Gastroesophageal sphincter (tissue), 4 donors: ENCODE measurements at regions not wholly inside any gene's neighbourhood (a gene's known extent, or its start where the extent isn't known, plus 50 kb on each side); places are given as distances from the start of the nearest gene placed in this dataset.

ENCODE experiments used
- ATAC-seq: fragments of 150-250 bp; one replicate; pipeline ENCODE4 v1.9.1; 2016; ENCODE audit warnings: mild to moderate bottlenecking, moderate library complexity
- H3K27ac ChIP-seq, 4 donors: fragments of 200-600 bp; sonication (generic) in 3 of 4; 1 replicate in 3 of 4; 2 replicates in 1 of 4; pipeline ENCODE4 v1.5.1; 2016 to 2019
- H3K27me3 ChIP-seq: fragments of 200-600 bp; sonication (generic); one replicate; pipeline ENCODE4 v1.5.1; 2019
- H3K36me3 ChIP-seq, 2 donors: fragments of 200-600 bp; sonication (generic); one replicate each; pipeline ENCODE4 v1.5.1; 2019; ENCODE audit warnings: control low read depth in 1 of 2
- H3K4me1 ChIP-seq, 3 donors: fragments of 200-600 bp; sonication (generic); 1 replicate in 2 of 3; 2 replicates in 1 of 3; pipeline ENCODE4 v1.5.1; 2016 to 2019; ENCODE audit warnings: control low read depth in 2 of 3
- H3K4me3 ChIP-seq, 2 donors: fragments of 200-600 bp; sonication (generic); one replicate each; pipeline ENCODE4 v1.5.1; 2019; ENCODE audit warnings: mild to moderate bottlenecking in 1 of 2, moderate library complexity in 1 of 2
- H3K9me3 ChIP-seq, 3 donors: fragments of 200-600 bp; sonication (generic); one replicate each; pipeline ENCODE4 v1.5.1; 2017 to 2019; ENCODE audit warnings: control low read depth in 2 of 3
- EP300 ChIP-seq: sonication (generic); formaldehyde crosslinking; IDR thresholded peaks from one replicate; pipeline ENCODE4 v1.6.1; 2017; ENCODE audit warnings: antibody characterized with exemption, mild to moderate bottlenecking
- POLR2A ChIP-seq, 2 donors: fragments of 450-650 bp; IDR thresholded peaks; one replicate each; pipeline ENCODE4 v1.6.1; 2017; ENCODE audit warnings: antibody characterized with exemption in 2 of 2, mild to moderate bottlenecking in 2 of 2, moderate library complexity in 1 of 2
- POLR2AphosphoS5 ChIP-seq: sonication (generic); formaldehyde crosslinking; IDR thresholded peaks from one replicate; pipeline ENCODE4 v1.6.1; 2017; ENCODE audit warnings: antibody characterized with exemption
- WGBS, 2 donors: methylation state at CpG; one replicate each; pipeline ENCODE4 v1.1.5; 2018; ENCODE audit warnings: low coverage in 1 of 2; 5-methylcytosine and 5-hydroxymethylcytosine counted together
- TF ChIP-seq, protein P1 (sequence below), 4 experiments: fragments of 200-600 bp in 2 of 4; fragments of 450-650 bp in 2 of 4; sonication (generic) in 1 of 4; IDR thresholded peaks; one replicate each; pipeline ENCODE4 v1.5.1; 2017 to 2019; ENCODE audit warnings: antibody characterized with exemption in 4 of 4, mild to moderate bottlenecking in 2 of 4, moderate library complexity in 2 of 4

DNA sequence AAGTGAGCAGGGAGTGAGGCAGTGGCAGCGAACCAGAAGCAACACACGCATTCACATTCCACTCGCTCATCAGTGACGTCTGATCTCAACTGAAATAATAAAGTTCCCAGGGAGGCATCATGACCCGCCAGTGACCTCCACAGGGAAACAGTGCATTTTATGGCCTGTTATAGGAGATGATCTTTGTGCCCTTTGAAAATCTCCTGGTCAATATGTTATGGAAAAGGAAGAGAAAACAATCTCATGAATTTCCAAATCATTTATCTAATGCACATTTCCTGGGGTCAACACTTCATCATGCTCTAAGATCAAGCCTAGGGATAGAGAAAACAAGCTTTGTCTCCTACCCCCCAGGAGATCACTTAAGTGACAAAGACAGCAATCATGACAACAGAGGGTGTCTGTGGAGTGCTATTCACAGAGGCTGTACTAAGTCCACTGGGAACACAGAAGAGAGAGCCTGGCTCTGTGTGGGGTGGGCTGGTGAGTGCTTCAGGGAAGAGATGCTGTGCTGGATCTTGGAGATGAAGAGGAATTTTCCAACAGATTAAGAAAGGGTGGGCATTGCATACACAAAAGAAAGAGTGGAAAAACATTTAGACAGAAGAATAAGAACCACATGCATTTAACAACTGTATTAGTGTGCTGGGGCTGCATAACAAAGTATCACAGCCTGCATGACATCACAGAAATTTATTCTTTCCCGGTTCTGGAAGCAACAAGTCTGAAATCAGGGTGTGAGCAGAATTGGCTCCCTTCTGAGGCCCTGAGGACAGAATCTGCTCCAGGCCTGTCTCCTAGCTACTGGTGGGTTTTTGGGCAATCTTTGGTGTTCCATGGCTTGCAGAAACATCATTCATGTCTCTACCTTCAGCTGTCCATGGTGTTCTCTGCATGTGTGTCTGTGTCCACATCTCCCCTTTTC lies 613.9 kb upstream of the IGFBP3 start:
- Histone ChIP-seq H3K9me3 (peaks cover 0 to 8% (median 0%) of the 10 kb centered on the region in 3 donors), H3K27me3 (no peaks in the 10 kb centered on the region), H3K4me1 (no peaks in the 10 kb centered on the region), H3K27ac (peak overlapping the region in 1 of 4 donors; percentile 44), H3K4me3 (no peak overlapping the region), H3K36me3 (no peaks in the 10 kb centered on the region)
- WGBS, 2 donors: 44 to 60% methylated on average over 2 to 6 of the region's 6 CpGs
- TF ChIP-seq EP300: no peak
- no peak for TF ChIP-seq POLR2AphosphoS5
- TF ChIP-seq, protein P1, sequence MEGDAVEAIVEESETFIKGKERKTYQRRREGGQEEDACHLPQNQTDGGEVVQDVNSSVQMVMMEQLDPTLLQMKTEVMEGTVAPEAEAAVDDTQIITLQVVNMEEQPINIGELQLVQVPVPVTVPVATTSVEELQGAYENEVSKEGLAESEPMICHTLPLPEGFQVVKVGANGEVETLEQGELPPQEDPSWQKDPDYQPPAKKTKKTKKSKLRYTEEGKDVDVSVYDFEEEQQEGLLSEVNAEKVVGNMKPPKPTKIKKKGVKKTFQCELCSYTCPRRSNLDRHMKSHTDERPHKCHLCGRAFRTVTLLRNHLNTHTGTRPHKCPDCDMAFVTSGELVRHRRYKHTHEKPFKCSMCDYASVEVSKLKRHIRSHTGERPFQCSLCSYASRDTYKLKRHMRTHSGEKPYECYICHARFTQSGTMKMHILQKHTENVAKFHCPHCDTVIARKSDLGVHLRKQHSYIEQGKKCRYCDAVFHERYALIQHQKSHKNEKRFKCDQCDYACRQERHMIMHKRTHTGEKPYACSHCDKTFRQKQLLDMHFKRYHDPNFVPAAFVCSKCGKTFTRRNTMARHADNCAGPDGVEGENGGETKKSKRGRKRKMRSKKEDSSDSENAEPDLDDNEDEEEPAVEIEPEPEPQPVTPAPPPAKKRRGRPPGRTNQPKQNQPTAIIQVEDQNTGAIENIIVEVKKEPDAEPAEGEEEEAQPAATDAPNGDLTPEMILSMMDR (IDR thresholded peaks at IDR 0.05): no peak
- TF ChIP-seq POLR2A (IDR thresholded peaks at IDR 0.05): no peak
- ATAC-seq: peak; percentile 49

DNA sequence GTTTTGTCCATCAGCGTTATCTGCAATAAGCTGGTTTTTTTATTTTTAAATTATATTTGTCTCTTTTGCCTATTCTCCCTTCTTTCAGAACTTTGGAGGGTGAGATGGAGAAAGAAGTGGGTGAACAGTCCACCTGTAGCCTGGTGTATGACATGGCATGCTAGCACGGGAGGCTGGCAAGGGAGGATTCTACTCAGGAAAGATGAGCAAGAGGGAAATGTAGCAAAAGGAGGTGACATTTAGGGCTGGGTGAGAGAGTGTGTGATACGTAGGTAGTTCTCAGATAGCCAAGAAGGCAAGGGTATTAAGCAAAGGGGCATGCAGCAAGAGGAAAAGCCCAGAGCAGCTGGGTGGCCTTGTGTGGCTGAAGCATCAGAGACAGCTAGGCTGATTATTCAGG lies 612.9 kb upstream of the IGFBP3 start:
- no peaks in the 10 kb centered on the region for H3K27me3 ChIP-seq
- H3K4me3 ChIP-seq: no peak overlapping the region
- no peaks in the 10 kb centered on the region for H3K4me1 ChIP-seq
- peaks cover 0 to 8% (median 0%) of the 10 kb centered on the region in 3 donors for H3K9me3 ChIP-seq
- ATAC-seq: no peak
- peak overlapping the region in 1 of 4 donors; percentile 45 for H3K27ac ChIP-seq
- WGBS, 2 donors: 85 to 95% methylated on average over 2 of the region's 3 CpGs
- TF ChIP-seq EP300: no peak
- no peak for TF ChIP-seq POLR2A (IDR thresholded peaks at IDR 0.05)
- TF ChIP-seq, protein P1 (IDR thresholded peaks at IDR 0.05): no peak
- no peak for TF ChIP-seq POLR2AphosphoS5
- no peaks in the 10 kb centered on the region for H3K36me3 ChIP-seq

DNA sequence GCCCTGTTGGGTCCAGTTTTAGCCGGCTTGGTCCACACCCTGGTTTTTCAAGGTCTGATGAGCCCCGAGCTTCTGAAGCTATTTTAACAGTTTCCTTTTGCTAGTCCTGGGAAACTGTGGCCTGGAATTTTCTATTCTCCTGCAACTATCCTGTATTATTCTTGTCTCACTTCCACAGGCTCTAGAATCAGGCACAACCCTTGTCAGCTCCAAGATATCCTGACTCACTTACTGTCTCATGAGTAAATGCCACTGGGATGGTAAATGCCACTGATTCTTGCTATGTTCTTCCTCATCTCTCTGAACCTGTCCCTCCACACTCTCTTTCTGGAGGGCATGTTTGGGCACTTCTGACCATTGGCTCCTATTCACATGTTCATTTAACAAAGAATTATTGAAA lies 611.5 kb upstream of the IGFBP3 start:
- Histone ChIP-seq H3K36me3 (no peaks in the 10 kb centered on the region), H3K27ac (no peak overlapping the region), H3K4me3 (no peak overlapping the region), H3K9me3 (peaks cover 0 to 12% (median 0%) of the 10 kb centered on the region in 3 donors), H3K27me3 (no peaks in the 10 kb centered on the region), H3K4me1 (no peaks in the 10 kb centered on the region)
- WGBS, 2 donors: 90 to 100% methylated on average over 1 to 2 of the region's 2 CpGs
- TF ChIP-seq POLR2AphosphoS5 (no peak), EP300 (no peak), POLR2A (IDR thresholded peaks at IDR 0.05) (no peak)
- TF ChIP-seq, protein P1 (IDR thresholded peaks at IDR 0.05): no peak
- ATAC-seq: no peak

DNA sequence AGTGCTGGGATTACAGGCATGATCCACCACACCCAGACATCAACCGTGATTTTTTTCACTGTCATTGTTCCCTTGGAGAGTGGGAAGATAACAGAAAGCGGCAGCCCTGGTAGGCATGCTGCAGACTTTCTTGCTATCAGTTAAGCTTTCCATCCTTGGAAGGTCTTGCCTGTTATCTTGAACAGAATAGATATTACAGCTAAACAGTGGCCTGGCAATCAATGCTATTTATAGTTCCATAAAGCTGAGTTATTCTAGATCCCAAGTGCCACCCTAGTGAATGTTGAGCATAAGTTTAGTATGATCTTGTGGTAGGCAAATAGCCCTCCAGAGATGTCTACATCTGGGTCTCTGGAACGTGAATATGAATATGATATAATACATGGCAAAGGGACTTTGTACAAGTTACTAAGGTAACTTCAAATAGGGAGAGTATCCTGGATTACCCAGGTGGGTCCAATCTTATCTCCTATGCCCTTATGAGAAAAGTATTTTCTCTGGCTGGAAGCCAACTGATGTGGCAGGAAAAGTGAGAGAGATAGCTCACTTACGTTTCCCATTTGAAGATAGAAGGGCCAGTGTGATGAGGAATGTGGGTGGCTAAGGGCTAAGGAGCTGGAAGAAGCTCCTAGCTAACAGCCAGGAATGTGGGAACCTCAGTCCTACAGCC lies 609.1 kb upstream of the IGFBP3 start:
- ATAC-seq: no peak
- Histone ChIP-seq H3K36me3 (no peaks in the 10 kb centered on the region), H3K27me3 (no peaks in the 10 kb centered on the region)

More for the DNA sequence above, 609.1 kb upstream of the IGFBP3 start:
- WGBS, 2 donors: 80 to 100% methylated on average over 2 to 4 of the region's 4 CpGs
- Histone ChIP-seq H3K27ac (peak overlapping the region in 1 of 4 donors; percentile 56), H3K4me3 (no peak overlapping the region), H3K4me1 (no peaks in the 10 kb centered on the region), H3K9me3 (peaks cover 0 to 14% (median 0%) of the 10 kb centered on the region in 3 donors)
- TF ChIP-seq POLR2AphosphoS5 (no peak), EP300 (no peak), POLR2A (IDR thresholded peaks at IDR 0.05) (no peak)
- TF ChIP-seq, protein P1 (IDR thresholded peaks at IDR 0.05): no peak
